Retinal pigment epithelial cell (primary cell): ENCODE measurements at regions not wholly inside any gene's neighbourhood (a gene's known extent, or its start where the extent isn't known, plus 50 kb on each side); places are given as distances from the start of the nearest gene placed in this dataset.
"Not testable (repeated sequence)": the region's sequence is repeated elsewhere in the genome, so short reads cannot be mapped to it uniquely, and the experiment has no call there.

Experiments
- DNase-seq: peaks from one replicate; pipeline ENCODE4 v3.0.0-alpha.2; 2010; ENCODE audit warnings: low read depth
- H3K4me3 ChIP-seq: 2 replicates; pipeline ENCODE4 v1.5.1; 2011; ENCODE audit warnings: mild to moderate bottlenecking, low read length, control low read depth, moderate library complexity
- CTCF ChIP-seq: conservative IDR thresholded peaks from 2 replicates; pipeline ENCODE4 v1.5.1; 2011; ENCODE audit warnings: low read depth, low read length, control low read depth, inconsistent platforms

GRCh38 chr5:124512952-124513632, 233.3 kb downstream of the ZNF608 start:
- DNase-seq, result no peak
- H3K4me3 ChIP-seq, result no peak overlapping the region
- no peak for TF ChIP-seq CTCF

- DNase-seq, result no peak
- no peak overlapping the region for H3K4me3 ChIP-seq
- no peak for TF ChIP-seq CTCF
These were observed 234.2 kb downstream of the ZNF608 start for GRCh38 chr5:124512236-124512635.

DNA sequence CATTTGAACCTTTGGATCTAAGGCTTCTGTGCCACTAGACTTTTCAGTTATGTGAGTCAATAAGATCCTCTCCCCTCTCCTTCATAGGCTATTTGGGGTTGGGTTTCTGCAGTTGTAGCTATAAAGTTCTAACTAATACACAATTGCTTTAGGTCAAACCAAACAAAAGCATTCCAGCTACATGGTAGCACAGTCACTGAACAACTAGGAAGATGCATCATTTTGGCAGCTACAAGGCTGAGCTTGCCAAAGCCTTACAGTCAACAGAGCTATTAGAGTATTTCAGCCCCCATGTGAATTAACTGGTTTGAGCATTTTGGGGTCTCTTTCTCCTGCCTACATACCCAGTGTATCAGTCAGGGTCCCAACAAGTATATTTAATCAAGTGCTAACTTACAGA, 234.6 kb downstream of the ZNF608 start:
- no peak overlapping the region for H3K4me3 ChIP-seq
- DNase-seq, result no peak
- no peak for TF ChIP-seq CTCF

GRCh38 chr5:124507688-124508087, 238.8 kb downstream of the ZNF608 start:
- no peak for DNase-seq
- TF ChIP-seq CTCF, result no peak
- no peak overlapping the region for H3K4me3 ChIP-seq

DNA sequence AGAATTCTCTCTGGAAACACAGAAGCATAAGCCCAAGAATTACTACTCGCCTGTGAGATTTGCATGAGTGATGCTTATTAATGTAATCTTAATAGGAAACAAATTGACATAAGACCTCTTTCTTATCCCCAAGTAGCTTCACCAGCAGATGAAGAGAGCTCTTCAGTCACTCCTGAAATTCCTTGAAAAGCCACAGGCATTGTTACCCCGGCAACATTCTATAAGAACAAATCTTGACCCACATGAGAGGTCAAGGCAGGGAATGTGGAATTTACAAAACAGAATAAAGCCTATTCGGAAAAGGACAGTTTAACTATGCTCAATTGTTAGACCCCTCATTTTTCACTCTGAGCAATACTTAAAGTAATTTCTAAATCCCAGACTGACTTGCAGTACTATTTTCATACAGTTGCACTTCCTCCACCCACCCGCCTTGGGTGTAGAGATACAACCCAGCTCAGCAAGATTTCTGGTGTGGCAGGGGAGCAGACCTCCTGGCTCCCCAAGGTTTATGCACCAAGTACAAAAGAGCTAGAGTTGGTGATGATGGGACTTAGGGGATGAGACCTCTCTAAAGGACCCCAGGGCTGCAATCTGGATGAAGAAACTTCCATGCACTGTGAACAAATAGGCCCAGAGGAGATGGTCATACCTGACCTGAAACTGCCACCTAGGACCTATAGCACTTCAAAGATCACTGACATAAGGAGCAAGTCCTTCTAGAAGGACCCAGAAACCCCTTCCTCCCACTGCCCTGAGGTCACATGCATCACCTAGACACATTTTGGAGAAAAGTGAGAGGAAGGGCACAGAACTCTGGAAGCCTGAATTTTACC, 242.1 kb downstream of the ZNF608 start:
- TF ChIP-seq CTCF, result no peak
- DNase-seq, result no peak
- no peak overlapping the region for H3K4me3 ChIP-seq

- no peak for TF ChIP-seq CTCF
- DNase-seq, result no peak
- no peak overlapping the region for H3K4me3 ChIP-seq
These were observed 243.9 kb downstream of the ZNF608 start for GRCh38 chr5:124502551-124502950.

- not testable (repeated sequence) for DNase-seq, H3K4me3 ChIP-seq
These were observed 246.6 kb downstream of the ZNF608 start for GRCh38 chr5:124499818-124500217.

- not testable (repeated sequence) for DNase-seq
These were observed 249.5 kb downstream of the ZNF608 start for GRCh38 chr5:124496968-124497367.

More at GRCh38 chr5:124496968-124497367, 249.5 kb downstream of the ZNF608 start:
- H3K4me3 ChIP-seq, result not testable (repeated sequence)
